B cell (primary cell): ENCODE measurements at regions not wholly inside any gene's neighbourhood (a gene's known extent, or its start where the extent isn't known, plus 50 kb on each side); places are given as distances from the start of the nearest gene placed in this dataset.

Experiments
- ATAC-seq: fragments of 200-7000 bp; cut with Tn5 transposase; one replicate; pipeline ENCODE4 v1.10.0; 2021; ENCODE audit warnings: low read depth, mild to moderate bottlenecking, moderate number of reproducible peaks, moderate library complexity
- CTCF ChIA-PET: fragments of 350-600 bp; sonication (Branson Sonifier 250); formaldehyde crosslinking; loops from one replicate; lab custom pipeline; 2021; ENCODE audit warnings: antibody characterized with exemption, inconsistent platforms; lab: Charles Lee
- POLR2A ChIA-PET: fragments of 350-600 bp; sonication (Branson Sonifier 250); formaldehyde crosslinking; loops from one replicate; lab custom pipeline; 2021; ENCODE audit warnings: antibody characterized with exemption; lab: Charles Lee
- DNase-seq: peaks from one replicate; pipeline ENCODE4 v3.0.0; 2013
- H2AFZ ChIP-seq: 2 replicates; pipeline ENCODE4 v1.6.1; 2012; ENCODE audit warnings: mild to moderate bottlenecking, low read depth, low read length; ENCODE audit not compliant: insufficient read depth, poor library complexity, severe bottlenecking
- H3K27ac ChIP-seq, 2 donors: 1 replicate in 1 of 2; 2 replicates in 1 of 2; pipeline ENCODE4 v1.5.1; 2012 to 2013; ENCODE audit warnings: low read length in 2 of 2, mild to moderate bottlenecking in 2 of 2, moderate library complexity in 1 of 2
- H3K27me3 ChIP-seq, 4 experiments: fragments of 200-600 bp in 1 of 4; sonication (generic) in 1 of 4; replicated peaks in 1 of 4; 1 replicate in 2 of 4; 2 replicates in 2 of 4; pipeline versions ENCODE4 v1.6.1 to v1.7.0; 2013 to 2016; ENCODE audit warnings: low read length in 3 of 4, mild to moderate bottlenecking in 2 of 4, mixed read lengths in 1 of 4, moderate library complexity in 1 of 4; ENCODE audit not compliant: insufficient read depth in 4 of 4, control insufficient read depth in 3 of 4; ENCODE audit errors: control extremely low read depth in 1 of 4
- H3K36me3 ChIP-seq, 2 experiments: replicated peaks in 1 of 2; 1 replicate in 1 of 2; 2 replicates in 1 of 2; pipeline versions ENCODE4 v1.6.1 to v1.7.1; 2013; ENCODE audit warnings: low read length in 1 of 2; ENCODE audit not compliant: insufficient read depth in 2 of 2, control insufficient read depth in 1 of 2; ENCODE audit errors: control extremely low read depth in 1 of 2, extremely low read depth in 1 of 2
- H3K4me1 ChIP-seq, 2 donors: fragments of 200-600 bp in 1 of 2; sonication (generic) in 1 of 2; 1 replicate in 1 of 2; 2 replicates in 1 of 2; pipeline versions ENCODE4 v1.5.1 to v1.6.1; 2013 to 2017; ENCODE audit warnings: low read length in 2 of 2; ENCODE audit not compliant: control insufficient read depth in 2 of 2, insufficient read depth in 2 of 2
- H3K4me2 ChIP-seq: replicated peaks from 2 replicates; pipeline ENCODE3; 2012; ENCODE audit warnings: mild to moderate bottlenecking, low read depth, low read length; ENCODE audit not compliant: poor library complexity, severe bottlenecking
- H3K4me3 ChIP-seq, 5 experiments: fragments of 200-600 bp in 1 of 5; sonication (generic) in 1 of 5; 1 replicate in 3 of 5; 2 replicates in 2 of 5; pipeline versions ENCODE4 v1.5.1 to v1.7.0; 2011 to 2016; ENCODE audit warnings: low read length in 4 of 5, mild to moderate bottlenecking in 4 of 5, low read depth in 2 of 5, control low read depth in 1 of 5, moderate library complexity in 1 of 5; ENCODE audit not compliant: insufficient read depth in 1 of 5; ENCODE audit errors: control extremely low read depth in 1 of 5, extremely low read depth in 1 of 5
- H3K79me2 ChIP-seq: fragments of 200-600 bp; sonication (generic); one replicate; pipeline ENCODE4 v1.6.0; 2016; ENCODE audit warnings: low read length; ENCODE audit not compliant: control insufficient read depth, insufficient read depth
- H3K9ac ChIP-seq: fragments of 200-600 bp; sonication (generic); 2 replicates; pipeline ENCODE4 v1.6.1; 2017; ENCODE audit warnings: mild to moderate bottlenecking, low read length, moderate library complexity
- H3K9me3 ChIP-seq, 3 donors: one replicate each; pipeline versions ENCODE4 v1.6.1 to v1.7.1; 2013; ENCODE audit warnings: low read length in 2 of 3; ENCODE audit not compliant: control insufficient read depth in 2 of 3, insufficient read depth in 1 of 3; ENCODE audit errors: control extremely low read depth in 1 of 3
- H4K20me1 ChIP-seq: 2 replicates; pipeline ENCODE4 v1.6.0; 2012; ENCODE audit warnings: mild to moderate bottlenecking, low read length; ENCODE audit not compliant: insufficient read depth, control insufficient read depth, poor library complexity, severe bottlenecking
- H3K27ac Mint-ChIP-seq: one replicate; pipeline ENCODE4 v1.8.0; 2021; ENCODE audit warnings: mixed read lengths
- H3K27me3 Mint-ChIP-seq: one replicate; pipeline ENCODE4 v1.8.0; 2021; ENCODE audit warnings: mixed read lengths
- H3K4me1 Mint-ChIP-seq: one replicate; pipeline ENCODE4 v1.8.0; 2021; ENCODE audit warnings: mixed read lengths
- H3K4me3 Mint-ChIP-seq: one replicate; pipeline ENCODE4 v1.8.0; 2021; ENCODE audit warnings: mixed read lengths
- H3K9me3 Mint-ChIP-seq: one replicate; pipeline ENCODE4 v1.8.0; 2022; ENCODE audit warnings: mixed read lengths; ENCODE audit not compliant: insufficient read depth
- EZH2 ChIP-seq: IDR thresholded peaks from 2 replicates; pipeline ENCODE4 v1.6.1; 2012; ENCODE audit warnings: borderline replicate concordance, low read depth, mild to moderate bottlenecking, moderate library complexity, low read length; ENCODE audit not compliant: insufficient read depth, poor library complexity, severe bottlenecking
- WGBS: methylation state at CpG from one replicate; pipeline ENCODE4 v1.1.5; 2013; ENCODE audit warnings: missing lambda C conversion rate; ENCODE audit not compliant: insufficient coverage; 5-methylcytosine and 5-hydroxymethylcytosine counted together
- intact Hi-C: fragments of 100-400 bp; cut with micrococcal nuclease; formaldehyde crosslinking; loops from one replicate; pipeline ENCODE4 v1.10.0; 2022
- TF ChIP-seq, protein P1 (sequence below): fragments of 200-600 bp; IDR thresholded peaks from one replicate; pipeline ENCODE4 v1.8.0; 2022; ENCODE audit warnings: antibody characterized with exemption, mild to moderate bottlenecking

DNA sequence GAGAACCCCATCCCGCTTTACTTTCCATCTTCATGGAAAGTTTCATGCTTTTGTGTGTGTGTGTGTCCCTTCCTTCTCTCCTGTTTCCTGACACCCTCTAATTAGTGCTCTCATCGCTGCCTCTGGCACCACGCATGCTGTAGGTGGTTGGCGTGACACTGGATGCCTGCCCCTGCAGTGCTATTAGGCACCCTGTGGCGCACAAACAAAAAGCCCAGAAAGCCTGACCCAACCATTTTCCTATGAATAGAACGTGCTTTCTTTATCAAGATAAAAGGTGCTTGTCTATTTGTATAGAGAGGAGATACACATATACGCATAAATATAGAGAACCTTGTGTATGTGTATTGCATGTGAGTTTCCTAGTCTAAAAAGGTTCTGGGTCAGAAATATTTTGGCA lies 120.8 kb upstream of the CDCA7L start:
- H3K27me3 Mint-ChIP-seq, result peaks cover 32% of the 10 kb centered on the region
- H3K27ac Mint-ChIP-seq, result no peak overlapping the region
- no peaks in the 10 kb centered on the region for H3K36me3 ChIP-seq
- no peak for DNase-seq
- no peaks in the 10 kb centered on the region for H3K9me3 ChIP-seq
- CTCF ChIA-PET, result no interaction called here
- no peak overlapping the region for H3K4me3 ChIP-seq
- no peak overlapping the region for H2AFZ ChIP-seq
- H3K27me3 ChIP-seq, result peaks cover 0 to 11% (median 4%) of the 10 kb centered on the region in 4 experiments
- no peaks in the 10 kb centered on the region for H3K4me1 ChIP-seq
- no peaks in the 10 kb centered on the region for H3K79me2 ChIP-seq
- no peak for ATAC-seq
- no peak overlapping the region for H3K4me3 Mint-ChIP-seq
- H3K4me2 ChIP-seq, result no peak overlapping the region
- WGBS, result 100% methylated on average over 2 of the region's 7 CpGs
- intact Hi-C loops, result no loop called here
- H3K27ac ChIP-seq, result no peak overlapping the region
- no peaks in the 10 kb centered on the region for H3K4me1 Mint-ChIP-seq
- no peak overlapping the region for H3K9ac ChIP-seq
- TF ChIP-seq, protein P1, sequence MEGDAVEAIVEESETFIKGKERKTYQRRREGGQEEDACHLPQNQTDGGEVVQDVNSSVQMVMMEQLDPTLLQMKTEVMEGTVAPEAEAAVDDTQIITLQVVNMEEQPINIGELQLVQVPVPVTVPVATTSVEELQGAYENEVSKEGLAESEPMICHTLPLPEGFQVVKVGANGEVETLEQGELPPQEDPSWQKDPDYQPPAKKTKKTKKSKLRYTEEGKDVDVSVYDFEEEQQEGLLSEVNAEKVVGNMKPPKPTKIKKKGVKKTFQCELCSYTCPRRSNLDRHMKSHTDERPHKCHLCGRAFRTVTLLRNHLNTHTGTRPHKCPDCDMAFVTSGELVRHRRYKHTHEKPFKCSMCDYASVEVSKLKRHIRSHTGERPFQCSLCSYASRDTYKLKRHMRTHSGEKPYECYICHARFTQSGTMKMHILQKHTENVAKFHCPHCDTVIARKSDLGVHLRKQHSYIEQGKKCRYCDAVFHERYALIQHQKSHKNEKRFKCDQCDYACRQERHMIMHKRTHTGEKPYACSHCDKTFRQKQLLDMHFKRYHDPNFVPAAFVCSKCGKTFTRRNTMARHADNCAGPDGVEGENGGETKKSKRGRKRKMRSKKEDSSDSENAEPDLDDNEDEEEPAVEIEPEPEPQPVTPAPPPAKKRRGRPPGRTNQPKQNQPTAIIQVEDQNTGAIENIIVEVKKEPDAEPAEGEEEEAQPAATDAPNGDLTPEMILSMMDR, result no peak
- TF ChIP-seq EZH2, result no peak
- POLR2A ChIA-PET, result no interaction called here
- no peaks in the 10 kb centered on the region for H3K9me3 Mint-ChIP-seq
- no peaks in the 10 kb centered on the region for H4K20me1 ChIP-seq

DNA sequence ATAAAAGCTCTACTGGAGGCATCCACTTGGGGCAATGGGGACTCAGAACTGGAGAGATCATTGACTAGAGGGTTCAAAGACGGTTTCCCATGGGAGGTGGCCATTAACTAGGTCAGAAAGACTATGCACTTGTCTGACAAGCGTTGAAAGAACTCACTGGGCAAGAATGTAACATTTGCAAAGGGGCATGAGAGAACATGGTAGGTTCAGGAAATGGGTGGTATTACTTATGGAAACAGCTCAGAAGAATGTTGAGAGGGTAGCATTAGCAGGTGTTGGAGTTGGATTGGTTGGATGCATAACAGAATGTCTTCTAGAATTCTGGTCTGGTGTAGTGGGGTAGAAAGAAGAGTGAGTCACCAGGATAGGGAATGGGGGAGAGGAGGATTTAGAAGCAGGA lies 119.1 kb upstream of the CDCA7L start:
- peaks cover 34% of the 10 kb centered on the region for H3K27me3 Mint-ChIP-seq
- H3K4me1 ChIP-seq, result no peaks in the 10 kb centered on the region
- no peak overlapping the region for H3K27ac Mint-ChIP-seq
- CTCF ChIA-PET, result interaction anchor here (1.0 to 1.3 kb wide), 2 partner anchors 18 to 40 kb away, joined by 3 to 4 read pairs; no protein-coding TSS in a partner anchor
- no peak overlapping the region for H2AFZ ChIP-seq
- no peak overlapping the region for H3K4me3 ChIP-seq
- H3K27ac ChIP-seq, result no peak overlapping the region
- no peak overlapping the region for H3K4me3 Mint-ChIP-seq
- intact Hi-C loops, result no loop called here
- no peak overlapping the region for H3K9ac ChIP-seq
- DNase-seq (no peak), ATAC-seq (no peak)
- H3K4me2 ChIP-seq, result no peak overlapping the region
- 86% methylated on average over 2 of the region's 2 CpGs for WGBS
- no peaks in the 10 kb centered on the region for H3K79me2 ChIP-seq
- POLR2A ChIA-PET, result no interaction called here
- H3K27me3 ChIP-seq, result peaks cover 0 to 13% (median 6%) of the 10 kb centered on the region in 4 experiments
- no peaks in the 10 kb centered on the region for H4K20me1 ChIP-seq
- TF ChIP-seq, protein P1, result no peak
- TF ChIP-seq EZH2, result no peak
- no peaks in the 10 kb centered on the region for H3K36me3 ChIP-seq
- H3K9me3 ChIP-seq, result no peaks in the 10 kb centered on the region
- H3K9me3 Mint-ChIP-seq, result no peaks in the 10 kb centered on the region
- no peaks in the 10 kb centered on the region for H3K4me1 Mint-ChIP-seq
